Adipocyte (in vitro differentiated cells): ENCODE measurements at regions not wholly inside any gene's neighbourhood (a gene's known extent, or its start where the extent isn't known, plus 50 kb on each side); places are given as distances from the start of the nearest gene placed in this dataset.

Source experiments
- DNase-seq: peaks from one replicate; pipeline ENCODE4 v3.0.0-alpha.2; 2015; ENCODE audit warnings: low read depth
- H3K27me3 ChIP-seq: replicated peaks from 2 replicates; pipeline ENCODE4 v1.7.0; 2013; ENCODE audit warnings: mild to moderate bottlenecking, low read length, moderate library complexity; ENCODE audit not compliant: control insufficient read depth, insufficient read depth
- H3K36me3 ChIP-seq: 2 replicates; pipeline ENCODE4 v1.7.0; 2013; ENCODE audit warnings: low read length, mild to moderate bottlenecking, moderate library complexity; ENCODE audit not compliant: control insufficient read depth, insufficient read depth, severe bottlenecking
- H3K4me1 ChIP-seq: 2 replicates; pipeline ENCODE4 v1.7.0; 2013; ENCODE audit warnings: mild to moderate bottlenecking, low read length, moderate library complexity; ENCODE audit not compliant: control insufficient read depth, insufficient read depth
- H3K4me3 ChIP-seq: 2 replicates; pipeline ENCODE4 v1.7.0; 2013; ENCODE audit warnings: mild to moderate bottlenecking, low read length, moderate library complexity
- H3K9ac ChIP-seq: 2 replicates; pipeline ENCODE4 v1.7.0; 2013; ENCODE audit warnings: mild to moderate bottlenecking, low read length, moderate library complexity
- H3K9me3 ChIP-seq: 2 replicates; pipeline ENCODE4 v1.7.0; 2013; ENCODE audit warnings: mild to moderate bottlenecking, low read length, moderate library complexity; ENCODE audit not compliant: control insufficient read depth

GRCh38 chr1:201754353-201754752 is 74.6 kb upstream of the IPO9 start:
- Histone ChIP-seq H3K9me3 (no peaks in the 10 kb centered on the region), H3K4me3 (peak overlapping the region; percentile 35), H3K27me3 (no peaks in the 10 kb centered on the region), H3K9ac (peak overlapping the region; percentile 69), H3K36me3 (peaks cover 29% of the 10 kb centered on the region), H3K4me1 (peaks cover 99% of the 10 kb centered on the region)
- DNase-seq: no peak

- H3K4me3 ChIP-seq: peak overlapping the region; percentile 24
- H3K36me3 ChIP-seq: peaks cover 28% of the 10 kb centered on the region
- H3K9ac ChIP-seq: peak overlapping the region; percentile 69
- no peak for DNase-seq
- no peaks in the 10 kb centered on the region for H3K27me3 ChIP-seq
- H3K4me1 ChIP-seq: peaks cover 99% of the 10 kb centered on the region
- no peaks in the 10 kb centered on the region for H3K9me3 ChIP-seq
These were observed 73.8 kb upstream of the IPO9 start for GRCh38 chr1:201755200-201755599.

- DNase-seq: peak; percentile 72
- H3K9me3 ChIP-seq: no peaks in the 10 kb centered on the region
- H3K27me3 ChIP-seq: no peaks in the 10 kb centered on the region
- peaks cover 32% of the 10 kb centered on the region for H3K36me3 ChIP-seq
- peak overlapping the region; percentile 59 for H3K9ac ChIP-seq
- H3K4me3 ChIP-seq: no peak overlapping the region
- peaks cover 99% of the 10 kb centered on the region for H3K4me1 ChIP-seq
These were observed 72.6 kb upstream of the IPO9 start for GRCh38 chr1:201756406-201756805.

GRCh38 chr1:201758499-201759050 is 70.4 kb upstream of the IPO9 start:
- no peak for DNase-seq
- no peak overlapping the region for H3K4me3 ChIP-seq
- peak overlapping the region; percentile 69 for H3K9ac ChIP-seq
- peaks cover 99% of the 10 kb centered on the region for H3K4me1 ChIP-seq
- H3K36me3 ChIP-seq: peaks cover 29% of the 10 kb centered on the region
- no peaks in the 10 kb centered on the region for H3K9me3 ChIP-seq
- no peaks in the 10 kb centered on the region for H3K27me3 ChIP-seq

- Histone ChIP-seq H3K36me3 (peaks cover 33% of the 10 kb centered on the region), H3K4me3 (peak overlapping the region; percentile 32), H3K4me1 (peaks cover 99% of the 10 kb centered on the region), H3K27me3 (no peaks in the 10 kb centered on the region), H3K9me3 (no peaks in the 10 kb centered on the region), H3K9ac (peak overlapping the region; percentile 69)
- DNase-seq: peak; percentile 71
These were observed 69.7 kb upstream of the IPO9 start for GRCh38 chr1:201759194-201759815.

GRCh38 chr1:201760516-201760915 is 68.4 kb upstream of the IPO9 start:
- peak; percentile 62 for DNase-seq
- Histone ChIP-seq H3K9ac (peak overlapping the region; percentile 69), H3K36me3 (peaks cover 36% of the 10 kb centered on the region), H3K4me1 (peaks cover 99% of the 10 kb centered on the region), H3K27me3 (no peaks in the 10 kb centered on the region), H3K9me3 (no peaks in the 10 kb centered on the region), H3K4me3 (no peak overlapping the region)

GRCh38 chr1:201761178-201761577 is 67.8 kb upstream of the IPO9 start:
- H3K4me1 ChIP-seq: peaks cover 100% of the 10 kb centered on the region
- H3K9me3 ChIP-seq: no peaks in the 10 kb centered on the region
- peak overlapping the region; percentile 64 for H3K9ac ChIP-seq
- H3K36me3 ChIP-seq: peaks cover 36% of the 10 kb centered on the region
- no peak for DNase-seq
- no peaks in the 10 kb centered on the region for H3K27me3 ChIP-seq
- H3K4me3 ChIP-seq: peak overlapping the region; percentile 3

- Histone ChIP-seq H3K36me3 (peaks cover 36% of the 10 kb centered on the region), H3K9me3 (no peaks in the 10 kb centered on the region), H3K4me1 (peaks cover 100% of the 10 kb centered on the region), H3K4me3 (no peak overlapping the region), H3K9ac (peak overlapping the region; percentile 64), H3K27me3 (no peaks in the 10 kb centered on the region)
- DNase-seq: no peak
These were observed 67.1 kb upstream of the IPO9 start for GRCh38 chr1:201761871-201762270.

- no peak for DNase-seq
- peak overlapping the region; percentile 64 for H3K9ac ChIP-seq
- H3K4me1 ChIP-seq: peaks cover 97% of the 10 kb centered on the region
- H3K4me3 ChIP-seq: no peak overlapping the region
- no peaks in the 10 kb centered on the region for H3K9me3 ChIP-seq
- peaks cover 34% of the 10 kb centered on the region for H3K36me3 ChIP-seq
- no peaks in the 10 kb centered on the region for H3K27me3 ChIP-seq
These were observed 66.6 kb upstream of the IPO9 start for GRCh38 chr1:201762381-201762780.

GRCh38 chr1:201763455-201764140 is 65.4 kb upstream of the IPO9 start:
- H3K36me3 ChIP-seq: peaks cover 23% of the 10 kb centered on the region
- peaks cover 89% of the 10 kb centered on the region for H3K4me1 ChIP-seq
- no peaks in the 10 kb centered on the region for H3K27me3 ChIP-seq
- H3K9me3 ChIP-seq: no peaks in the 10 kb centered on the region
- DNase-seq: peak; percentile 85
- peak overlapping the region; percentile 2 for H3K4me3 ChIP-seq
- peak overlapping the region; percentile 67 for H3K9ac ChIP-seq

- H3K4me1 ChIP-seq: peaks cover 89% of the 10 kb centered on the region
- H3K9ac ChIP-seq: peak overlapping the region; percentile 67
- no peaks in the 10 kb centered on the region for H3K9me3 ChIP-seq
- DNase-seq: no peak
- H3K36me3 ChIP-seq: peaks cover 23% of the 10 kb centered on the region
- H3K4me3 ChIP-seq: peak overlapping the region; percentile 2
- no peaks in the 10 kb centered on the region for H3K27me3 ChIP-seq
These were observed 64.8 kb upstream of the IPO9 start for GRCh38 chr1:201764166-201764565.
